Choroid plexus epithelial cell (primary cell): ENCODE measurements at regions not wholly inside any gene's neighbourhood (a gene's known extent, or its start where the extent isn't known, plus 50 kb on each side); places are given as distances from the start of the nearest gene placed in this dataset.

ENCODE experiments used
- DNase-seq: peaks from one replicate; pipeline ENCODE4 v3.0.0-alpha.2; 2010; ENCODE audit warnings: low read depth
- H3K4me3 ChIP-seq: 2 replicates; pipeline ENCODE4 v1.5.1; 2011; ENCODE audit warnings: low read depth, mild to moderate bottlenecking, control low read depth, low read length, moderate library complexity
- CTCF ChIP-seq: conservative IDR thresholded peaks from 2 replicates; pipeline ENCODE4 v1.5.1; 2011; ENCODE audit warnings: low read depth, mild to moderate bottlenecking, control low read depth, inconsistent platforms, low read length, moderate library complexity

DNA sequence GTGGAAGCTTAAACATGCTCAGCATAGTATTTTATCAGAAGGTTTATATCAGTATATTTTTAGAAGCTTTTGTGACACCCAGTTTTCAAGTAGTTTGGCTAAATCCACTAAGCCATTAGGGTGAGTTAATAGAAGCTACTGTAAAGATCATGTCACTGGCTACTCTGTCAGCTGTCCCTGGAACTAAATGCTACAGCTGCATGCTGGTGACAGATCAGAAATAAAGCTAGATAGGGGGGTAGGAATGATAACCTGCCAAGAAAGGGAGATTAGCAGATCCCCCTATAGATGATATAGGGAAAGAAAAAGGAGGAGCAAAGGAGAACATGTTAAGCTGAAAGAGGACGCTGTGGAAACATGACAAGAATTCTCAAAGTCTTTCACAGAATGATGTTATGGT is 363.2 kb downstream of the QKI start:
- no peak overlapping the region for H3K4me3 ChIP-seq
- no peak for TF ChIP-seq CTCF
- no peak for DNase-seq

DNA sequence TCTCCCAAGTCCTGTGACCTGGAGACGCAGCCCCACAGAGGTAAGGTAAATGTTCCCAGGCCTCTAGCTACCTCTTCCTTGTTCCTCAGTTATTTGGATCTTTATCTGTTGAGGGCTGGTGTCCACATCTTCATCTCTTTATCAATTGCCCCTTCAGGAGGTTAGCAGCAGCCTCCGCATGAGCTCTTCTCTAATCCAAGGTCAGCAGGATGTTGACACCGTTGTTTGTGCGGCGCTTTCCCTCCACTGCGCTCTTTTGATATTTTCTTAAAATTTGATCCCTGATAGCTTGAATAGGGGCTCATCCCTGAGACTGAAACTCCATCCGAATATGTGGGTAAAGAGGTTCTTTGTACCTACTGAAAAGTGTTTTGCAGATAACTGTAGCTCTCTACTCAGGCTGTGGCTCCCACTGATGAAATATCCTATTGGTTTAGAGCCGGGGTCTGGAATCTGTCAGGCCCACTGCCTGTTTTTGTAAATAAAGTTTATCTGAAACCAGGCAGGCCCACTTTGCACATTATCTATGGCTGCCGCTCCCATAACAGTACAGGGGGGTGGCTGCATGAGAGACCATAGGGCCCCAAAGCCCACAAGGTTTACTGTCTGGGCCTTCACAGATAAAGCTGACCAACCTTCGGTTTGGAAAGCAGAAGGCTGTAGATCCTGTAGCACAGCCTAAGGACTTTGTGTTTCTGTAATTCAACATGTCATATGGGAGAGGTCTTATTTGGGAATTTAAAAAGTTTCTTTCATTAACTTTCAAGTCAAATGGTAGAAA is 362.6 kb downstream of the QKI start:
- TF ChIP-seq CTCF, result no peak
- no peak for DNase-seq
- H3K4me3 ChIP-seq, result no peak overlapping the region

DNA sequence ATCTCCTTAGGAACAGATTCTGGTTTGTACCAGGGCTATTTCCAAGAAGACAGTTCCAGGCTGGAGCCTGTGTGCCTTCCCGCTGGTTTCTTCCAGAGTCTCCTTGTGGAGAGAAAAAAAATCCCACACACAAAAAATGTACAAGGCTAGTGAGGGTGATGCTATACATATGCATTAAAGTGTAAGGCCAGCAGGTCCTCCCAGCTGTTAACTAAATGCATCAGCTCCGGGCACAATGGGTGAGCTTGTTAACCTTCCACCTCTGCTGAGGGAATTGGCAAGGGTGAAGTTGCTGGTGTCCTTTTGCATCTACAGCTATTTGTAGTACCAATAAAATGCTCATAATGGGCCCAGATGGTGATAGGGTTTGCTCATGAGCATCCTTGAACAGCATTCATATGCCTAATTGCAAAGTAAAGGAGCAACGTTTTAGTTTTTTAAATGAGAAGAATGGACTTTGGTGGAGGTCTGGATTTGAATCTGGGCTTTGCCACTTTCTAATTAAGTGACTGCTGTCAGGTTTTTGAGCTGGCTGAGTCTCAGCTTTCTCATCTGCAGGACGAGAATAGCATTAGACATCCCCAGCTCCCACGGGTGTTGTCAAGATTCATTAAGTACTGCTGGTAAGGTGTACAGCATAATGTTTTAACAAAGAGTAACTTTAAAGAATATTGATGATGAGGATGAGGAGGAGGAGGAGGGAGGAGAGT is 361.8 kb downstream of the QKI start:
- no peak for DNase-seq
- no peak overlapping the region for H3K4me3 ChIP-seq
- no peak for TF ChIP-seq CTCF

DNA sequence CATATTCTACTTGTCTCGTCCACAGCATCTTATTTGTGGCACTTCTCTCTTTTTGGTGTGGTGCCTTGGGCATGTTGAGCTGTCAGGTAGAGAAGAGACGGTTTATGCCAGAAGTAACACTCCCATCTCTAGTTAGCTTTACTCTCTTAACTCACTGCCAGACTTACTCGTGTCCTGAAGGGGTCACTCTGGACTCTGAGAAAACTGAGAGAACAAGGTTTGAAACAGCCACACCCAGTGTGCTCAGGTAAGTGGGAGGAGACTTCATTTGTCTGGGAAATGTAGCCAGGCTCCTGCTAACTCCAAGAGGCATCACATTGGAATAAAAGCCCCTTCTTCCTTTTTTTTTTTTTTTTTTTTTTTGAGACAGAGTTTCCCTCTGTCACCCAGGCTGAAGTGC is 360.8 kb downstream of the QKI start:
- no peak for TF ChIP-seq CTCF
- H3K4me3 ChIP-seq, result no peak overlapping the region

GRCh38 chr6:163774485-163774884 is 360.0 kb downstream of the QKI start:
- no peak overlapping the region for H3K4me3 ChIP-seq
- DNase-seq, result no peak
- no peak for TF ChIP-seq CTCF

More for the DNA sequence above, 360.8 kb downstream of the QKI start:
- DNase-seq, result no peak

DNA sequence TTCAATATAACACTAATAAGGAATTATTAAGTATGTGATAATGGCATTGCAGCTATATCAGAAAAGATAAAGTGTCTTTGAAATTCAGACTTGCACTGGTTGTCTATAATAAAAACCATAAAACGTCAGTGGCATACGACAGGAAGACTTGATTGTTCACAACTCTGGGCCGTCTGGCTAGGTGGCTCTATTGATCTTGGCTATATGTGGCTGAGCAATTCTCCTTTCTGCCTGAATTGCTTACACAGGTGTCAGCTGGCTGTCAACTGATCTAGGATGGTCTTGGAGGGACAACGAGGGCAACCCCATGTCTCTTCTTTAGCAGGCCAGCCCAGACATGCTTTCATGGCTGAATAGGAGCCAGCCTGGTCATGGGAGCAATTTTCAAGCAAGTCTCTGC is 359.1 kb downstream of the QKI start:
- DNase-seq, result no peak
- no peak overlapping the region for H3K4me3 ChIP-seq
- TF ChIP-seq CTCF, result no peak

- no peak for DNase-seq
- H3K4me3 ChIP-seq, result no peak overlapping the region
- TF ChIP-seq CTCF, result no peak
Observed at GRCh38 chr6:163772701-163773100, 358.2 kb downstream of the QKI start.
